Body of pancreas (tissue), 4 donors: ENCODE measurements at regions not wholly inside any gene's neighbourhood (a gene's known extent, or its start where the extent isn't known, plus 50 kb on each side); places are given as distances from the start of the nearest gene placed in this dataset.

Experiments used
- ATAC-seq: fragments of 150-250 bp; one replicate; pipeline ENCODE4 v1.9.1; 2016
- DNase-seq, 4 donors: peaks; one replicate each; pipeline ENCODE4 v3.0.0-alpha.2; 2019
- H3K27ac ChIP-seq, 4 donors: fragments of 200-600 bp; sonication (generic); 1 replicate in 3 of 4; 2 replicates in 1 of 4; pipeline versions ENCODE4 v1.5.1 to v1.6.1; 2016 to 2019; ENCODE audit warnings: mild to moderate bottlenecking in 1 of 4, mixed read lengths in 1 of 4, moderate library complexity in 1 of 4
- H3K27me3 ChIP-seq, 2 donors: fragments of 200-600 bp; sonication (generic); one replicate each; pipeline ENCODE4 v1.6.0; 2016; ENCODE audit warnings: mild to moderate bottlenecking in 1 of 2
- H3K36me3 ChIP-seq, 2 donors: fragments of 200-600 bp; sonication (generic); replicated peaks in 1 of 2; 2 replicates each; pipeline ENCODE4 v1.5.1; 2016; ENCODE audit warnings: low read depth in 2 of 2; ENCODE audit not compliant: insufficient read depth in 1 of 2
- H3K4me1 ChIP-seq: fragments of 200-600 bp; sonication (generic); one replicate; pipeline ENCODE4 v1.6.0; 2016
- H3K4me3 ChIP-seq, 2 donors: fragments of 200-600 bp; sonication (generic); 1 replicate in 1 of 2; 2 replicates in 1 of 2; pipeline ENCODE4 v1.5.1; 2016 to 2019
- H3K9me3 ChIP-seq, 3 donors: fragments of 200-600 bp; sonication (generic); 1 replicate in 2 of 3; 2 replicates in 1 of 3; pipeline ENCODE4 v1.5.1; 2016
- CTCF ChIP-seq, 7 experiments: fragments of 450-650 bp in 4 of 7; fragments of 200-600 bp in 3 of 7; sonication (generic) in 3 of 7; IDR thresholded peaks; one replicate each; pipeline ENCODE4 v1.5.1; 2016 to 2019; ENCODE audit warnings: antibody characterized with exemption in 7 of 7
- POLR2A ChIP-seq, 3 donors: fragments of 450-650 bp; IDR thresholded peaks; one replicate each; pipeline ENCODE4 v1.6.1; 2016; ENCODE audit warnings: antibody characterized with exemption in 3 of 3, mild to moderate bottlenecking in 2 of 3
- WGBS, 2 donors: methylation state at CpG; one replicate each; pipeline ENCODE4 v1.1.5; 2017; 5-methylcytosine and 5-hydroxymethylcytosine counted together
- intact Hi-C: fragments of 100-400 bp; cut with DNase I; formaldehyde crosslinking; loops from one replicate; pipeline ENCODE4 v1.15.1; 2023

GRCh38 chr13:90444232-90444631 is 903.3 kb upstream of the MIR17HG start:
- intact Hi-C loops = no loop called here
- Histone ChIP-seq H3K9me3 (no peaks in the 10 kb centered on the region), H3K36me3 (no peaks in the 10 kb centered on the region), H3K27me3 (no peaks in the 10 kb centered on the region), H3K27ac (no peak overlapping the region), H3K4me3 (no peak overlapping the region), H3K4me1 (no peaks in the 10 kb centered on the region)
- 65 to 82% methylated on average over 1 of the region's 1 CpG for WGBS, 2 donors
- no peak for ATAC-seq
- no peak for TF ChIP-seq POLR2A (IDR thresholded peaks at IDR 0.05)
- no peak for TF ChIP-seq CTCF (IDR thresholded peaks at IDR 0.05)
- no peak for DNase-seq

GRCh38 chr13:90445179-90445578 is 902.3 kb upstream of the MIR17HG start:
- intact Hi-C loops = no loop called here
- Histone ChIP-seq H3K27ac (no peak overlapping the region), H3K27me3 (no peaks in the 10 kb centered on the region), H3K4me1 (no peaks in the 10 kb centered on the region), H3K9me3 (no peaks in the 10 kb centered on the region), H3K4me3 (no peak overlapping the region), H3K36me3 (no peaks in the 10 kb centered on the region)
- WGBS, 2 donors = 33 to 44% methylated on average over 2 of the region's 2 CpGs
- ATAC-seq (peak; percentile 35), DNase-seq (peak in 2 of 4 donors; percentile 10 to 16)
- TF ChIP-seq CTCF (IDR thresholded peaks at IDR 0.05) (no peak), POLR2A (IDR thresholded peaks at IDR 0.05) (no peak)

- H3K27me3 ChIP-seq = no peaks in the 10 kb centered on the region
- H3K27ac ChIP-seq = no peak overlapping the region
- intact Hi-C loops = no loop called here
- TF ChIP-seq POLR2A (IDR thresholded peaks at IDR 0.05) (no peak), CTCF (IDR thresholded peaks at IDR 0.05) (no peak)
- ATAC-seq (no peak), DNase-seq (no peak)
- no peak overlapping the region for H3K4me3 ChIP-seq
- 80 to 83% methylated on average over 2 of the region's 2 CpGs for WGBS, 2 donors
- H3K36me3 ChIP-seq = no peaks in the 10 kb centered on the region
- H3K4me1 ChIP-seq = no peaks in the 10 kb centered on the region
- no peaks in the 10 kb centered on the region for H3K9me3 ChIP-seq
Observed at GRCh38 chr13:90447034-90447733, 900.3 kb upstream of the MIR17HG start.

GRCh38 chr13:90447734-90448101 is 899.8 kb upstream of the MIR17HG start:
- Histone ChIP-seq H3K9me3 (no peaks in the 10 kb centered on the region), H3K4me3 (no peak overlapping the region), H3K4me1 (no peaks in the 10 kb centered on the region), H3K27me3 (no peaks in the 10 kb centered on the region), H3K27ac (no peak overlapping the region), H3K36me3 (no peaks in the 10 kb centered on the region)
- DNase-seq (no peak), ATAC-seq (no peak)
- TF ChIP-seq POLR2A (IDR thresholded peaks at IDR 0.05) (no peak), CTCF (IDR thresholded peaks at IDR 0.05) (no peak)
- intact Hi-C loops = no loop called here

- no peaks in the 10 kb centered on the region for H3K9me3 ChIP-seq
- intact Hi-C loops = no loop called here
- H3K27ac ChIP-seq = no peak overlapping the region
- WGBS, 2 donors = 88 to 89% methylated on average over 2 of the region's 2 CpGs
- H3K4me3 ChIP-seq = no peak overlapping the region
- no peaks in the 10 kb centered on the region for H3K36me3 ChIP-seq
- TF ChIP-seq CTCF (IDR thresholded peaks at IDR 0.05) (no peak), POLR2A (IDR thresholded peaks at IDR 0.05) (no peak)
- ATAC-seq (no peak), DNase-seq (no peak)
- H3K27me3 ChIP-seq = no peaks in the 10 kb centered on the region
- H3K4me1 ChIP-seq = no peaks in the 10 kb centered on the region
Observed at GRCh38 chr13:90448466-90449037, 898.9 kb upstream of the MIR17HG start.
